Mammary epithelial cell (primary cell): ENCODE measurements at regions not wholly inside any gene's neighbourhood (a gene's known extent, or its start where the extent isn't known, plus 50 kb on each side); places are given as distances from the start of the nearest gene placed in this dataset.

Source experiments
- EZH2 ChIP-seq: IDR thresholded peaks from 2 replicates; pipeline ENCODE4 v1.6.1; 2012; ENCODE audit warnings: low read length, inconsistent platforms, borderline replicate concordance
- TF ChIP-seq, protein P1 (sequence below), 2 donors: IDR thresholded peaks in 1 of 2; conservative IDR thresholded peaks in 1 of 2; 2 replicates each; pipeline ENCODE4 v1.5.1; 2011 to 2012; ENCODE audit warnings: inconsistent platforms in 2 of 2, low read length in 2 of 2, mild to moderate bottlenecking in 2 of 2, control low read depth in 1 of 2, low read depth in 1 of 2; ENCODE audit not compliant: insufficient read depth in 1 of 2; ENCODE audit errors: extremely low read depth in 1 of 2

- TF ChIP-seq, protein P1, sequence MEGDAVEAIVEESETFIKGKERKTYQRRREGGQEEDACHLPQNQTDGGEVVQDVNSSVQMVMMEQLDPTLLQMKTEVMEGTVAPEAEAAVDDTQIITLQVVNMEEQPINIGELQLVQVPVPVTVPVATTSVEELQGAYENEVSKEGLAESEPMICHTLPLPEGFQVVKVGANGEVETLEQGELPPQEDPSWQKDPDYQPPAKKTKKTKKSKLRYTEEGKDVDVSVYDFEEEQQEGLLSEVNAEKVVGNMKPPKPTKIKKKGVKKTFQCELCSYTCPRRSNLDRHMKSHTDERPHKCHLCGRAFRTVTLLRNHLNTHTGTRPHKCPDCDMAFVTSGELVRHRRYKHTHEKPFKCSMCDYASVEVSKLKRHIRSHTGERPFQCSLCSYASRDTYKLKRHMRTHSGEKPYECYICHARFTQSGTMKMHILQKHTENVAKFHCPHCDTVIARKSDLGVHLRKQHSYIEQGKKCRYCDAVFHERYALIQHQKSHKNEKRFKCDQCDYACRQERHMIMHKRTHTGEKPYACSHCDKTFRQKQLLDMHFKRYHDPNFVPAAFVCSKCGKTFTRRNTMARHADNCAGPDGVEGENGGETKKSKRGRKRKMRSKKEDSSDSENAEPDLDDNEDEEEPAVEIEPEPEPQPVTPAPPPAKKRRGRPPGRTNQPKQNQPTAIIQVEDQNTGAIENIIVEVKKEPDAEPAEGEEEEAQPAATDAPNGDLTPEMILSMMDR (conservative IDR thresholded peaks at IDR 0.05 in 1 of 2, IDR thresholded peaks at IDR 0.05 in 1 of 2; ENCODE audit: extremely low read depth in 1 of 2, insufficient read depth in 1 of 2, low read depth in 1 of 2, low read length in 2 of 2): no peak
- no peak for TF ChIP-seq EZH2
Observed at GRCh38 chr6:119612911-119613381, 263.4 kb upstream of the MAN1A1 start.
